Erythroblast (primary cell): ENCODE measurements at regions not wholly inside any gene's neighbourhood (a gene's known extent, or its start where the extent isn't known, plus 50 kb on each side); places are given as distances from the start of the nearest gene placed in this dataset.
"Not testable (repeated sequence)": the region's sequence is repeated elsewhere in the genome, so short reads cannot be mapped to it uniquely, and the experiment has no call there.

Experiments
- DNase-seq, 2 experiments: peaks; one replicate each; lab custom pipeline; 2025; lab: John Stamatoyannopoulos, UW
- GATA1 ChIP-seq: IDR thresholded peaks from 2 replicates; pipeline ENCODE4 v1.6.1; 2011; ENCODE audit warnings: low read depth, mild to moderate bottlenecking, control low read depth, low read length, moderate library complexity
- POLR2A ChIP-seq: IDR thresholded peaks from 2 replicates; pipeline ENCODE4 v1.6.1; 2011; ENCODE audit warnings: mild to moderate bottlenecking, low read length

- no peak for TF ChIP-seq POLR2A
- no peak for TF ChIP-seq GATA1
- no peak for DNase-seq
Measured at GRCh38 chr5:39945870-39946269, 521.1 kb upstream of the DAB2 start.

GRCh38 chr5:39943811-39944210, 519.0 kb upstream of the DAB2 start:
- TF ChIP-seq POLR2A, result no peak
- TF ChIP-seq GATA1, result no peak

DNA sequence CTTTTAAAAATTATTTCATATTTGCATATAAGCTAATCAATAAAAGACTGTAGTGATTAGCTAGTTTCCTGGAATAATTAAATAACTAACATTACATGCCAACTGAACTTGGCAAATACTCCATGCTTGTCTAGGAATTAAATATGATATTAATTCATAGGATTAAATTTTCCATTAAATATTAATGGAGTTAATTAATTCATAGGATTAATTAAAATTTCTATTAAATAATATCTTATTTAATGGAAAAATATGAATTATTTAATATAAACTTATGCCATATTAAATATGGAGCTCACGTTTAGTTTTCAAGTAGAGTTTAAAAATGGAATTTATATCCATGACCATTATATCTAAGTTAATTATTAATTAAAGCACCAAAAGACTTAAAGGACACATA, 517.8 kb upstream of the DAB2 start:
- no peak for DNase-seq
- TF ChIP-seq GATA1 (no peak), POLR2A (no peak)

More at GRCh38 chr5:39943811-39944210, 519.0 kb upstream of the DAB2 start:
- no peak for DNase-seq

DNA sequence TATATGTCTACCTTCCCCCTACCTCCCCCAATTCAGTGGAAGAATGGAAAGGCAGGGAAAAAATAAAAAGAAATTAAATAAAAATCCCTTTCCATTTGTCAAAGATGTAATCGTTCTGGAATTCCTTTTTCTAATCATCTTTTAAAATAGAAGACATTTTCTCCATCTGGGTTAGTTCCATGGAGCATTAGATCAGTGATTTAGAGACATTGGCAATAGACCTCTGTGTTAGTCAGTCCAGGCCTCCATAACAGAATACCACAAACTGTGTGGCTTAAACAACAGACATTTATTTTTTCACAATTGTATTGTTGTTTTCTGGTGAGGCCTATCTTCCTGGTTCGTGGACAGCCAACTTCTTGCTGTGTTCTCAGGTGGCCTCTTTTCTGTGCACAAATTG, 516.6 kb upstream of the DAB2 start:
- no peak for DNase-seq
- no peak for TF ChIP-seq POLR2A
- TF ChIP-seq GATA1, result no peak

DNA sequence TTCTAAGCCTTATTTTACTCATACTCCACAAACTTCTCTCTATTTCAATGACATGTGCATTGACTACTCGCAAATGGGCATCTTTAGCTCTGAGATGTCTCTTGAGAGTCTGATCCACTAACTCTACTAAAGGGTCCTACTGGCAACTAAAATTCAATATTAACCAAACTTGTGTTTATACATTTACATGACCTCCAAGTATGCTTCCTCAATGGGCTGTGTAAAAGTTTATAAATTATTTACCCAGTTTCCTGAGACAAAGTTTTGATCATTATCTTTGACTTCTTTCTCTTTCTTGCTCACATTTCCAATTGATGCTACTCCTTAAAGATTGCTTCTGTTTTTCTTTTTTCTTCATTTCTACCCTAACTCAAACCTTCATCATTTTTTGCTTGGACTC, 510.1 kb upstream of the DAB2 start:
- TF ChIP-seq POLR2A, result no peak
- TF ChIP-seq GATA1, result no peak
- no peak for DNase-seq

GRCh38 chr5:39933061-39933460, 508.3 kb upstream of the DAB2 start:
- no peak for DNase-seq
- TF ChIP-seq GATA1 (no peak), POLR2A (no peak)

DNA sequence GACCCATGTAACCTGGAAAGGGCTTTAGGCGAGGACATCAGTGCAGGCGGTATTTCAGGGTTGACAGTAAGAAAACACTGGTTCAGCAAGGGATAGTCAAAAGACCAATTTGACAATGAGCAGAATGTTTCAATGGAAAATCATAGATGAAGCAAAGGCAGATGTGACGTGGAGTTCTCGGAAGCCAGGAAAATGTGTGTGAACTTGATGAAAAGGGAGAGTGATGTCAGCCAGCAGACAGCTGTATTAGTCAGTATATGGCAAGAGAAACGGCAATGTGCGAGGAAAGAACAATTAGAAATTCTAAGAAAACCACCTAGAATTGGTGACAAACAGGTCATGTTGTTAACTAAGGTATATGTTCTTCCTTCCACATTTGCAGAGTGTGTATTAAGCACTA, 503.9 kb upstream of the DAB2 start:
- DNase-seq, result no peak

GRCh38 chr5:39919876-39920275, 495.1 kb upstream of the DAB2 start:
- DNase-seq, result no peak
- no peak for TF ChIP-seq POLR2A
- TF ChIP-seq GATA1, result no peak

More for the DNA sequence above, 503.9 kb upstream of the DAB2 start:
- no peak for TF ChIP-seq GATA1
- TF ChIP-seq POLR2A, result no peak

DNA sequence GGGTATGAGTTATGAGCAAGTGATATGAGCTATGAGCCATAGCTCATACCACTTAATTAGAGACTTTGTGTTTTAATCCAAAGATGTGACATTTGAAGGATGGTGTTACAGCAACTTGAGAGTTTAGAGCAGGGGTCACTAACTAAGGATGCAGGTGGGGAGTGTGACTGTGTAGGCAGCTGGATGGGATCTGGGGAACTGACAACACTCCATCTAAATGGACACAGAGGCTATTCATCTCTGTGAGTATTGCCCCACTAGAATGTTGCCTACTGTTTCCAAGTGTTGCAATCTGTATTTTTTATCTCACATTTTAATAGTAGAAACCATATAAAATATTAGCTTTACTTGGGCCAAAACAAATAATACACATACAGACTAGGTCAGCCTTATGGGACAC, 488.1 kb upstream of the DAB2 start:
- no peak for DNase-seq
- TF ChIP-seq POLR2A (no peak), GATA1 (no peak)

DNA sequence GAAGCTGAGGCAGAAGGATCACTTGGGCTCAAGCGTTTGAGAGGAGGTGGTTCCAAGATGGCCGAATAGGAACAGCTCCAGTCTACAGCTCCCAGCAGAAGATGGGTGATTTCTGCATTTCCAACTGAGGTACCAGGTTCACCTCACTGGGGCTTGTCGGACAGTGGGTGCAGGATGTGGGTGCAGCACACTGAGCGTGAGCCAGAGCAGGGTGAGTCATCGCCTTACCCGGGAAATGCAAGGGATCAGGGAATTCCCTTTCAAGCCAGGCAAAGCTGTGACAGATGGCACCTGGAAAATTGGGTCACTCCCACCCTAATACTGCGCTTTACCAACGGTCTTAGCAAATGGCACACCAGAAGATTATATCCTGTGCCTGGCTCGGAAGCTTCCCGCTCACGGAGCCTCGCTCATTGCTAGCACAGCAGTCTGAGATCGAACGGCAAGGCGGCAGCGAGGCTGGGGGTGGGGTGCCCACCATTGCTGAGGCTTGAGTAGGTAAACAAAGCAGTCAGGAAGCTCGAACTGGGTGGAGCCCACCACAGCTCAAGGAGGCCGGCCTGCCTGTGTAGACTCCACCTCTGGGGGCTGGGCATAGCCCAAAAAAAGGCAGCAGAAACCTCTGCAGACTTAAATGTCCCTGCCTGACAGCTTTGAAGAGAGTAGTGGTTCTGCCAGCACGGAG, 482.6 kb upstream of the DAB2 start:
- not testable (repeated sequence) for DNase-seq

DNA sequence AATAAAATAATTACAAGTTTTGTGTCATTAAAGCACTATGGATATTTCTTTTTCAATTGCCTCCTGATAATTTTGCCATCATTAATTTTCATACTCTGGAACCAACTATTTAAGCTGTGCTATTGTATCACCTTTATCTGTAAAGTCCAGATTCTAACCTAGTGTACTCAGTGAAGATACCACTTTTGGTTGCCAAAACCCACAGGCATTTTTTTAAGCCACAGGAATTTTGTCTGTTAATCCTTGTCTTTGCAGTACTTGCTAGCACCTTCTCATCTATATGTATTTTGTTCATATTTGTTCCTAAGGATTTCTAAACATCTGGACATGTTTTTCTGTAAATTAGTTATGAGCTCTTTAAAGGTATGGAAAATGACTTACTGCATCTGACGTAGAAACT, 481.4 kb upstream of the DAB2 start:
- TF ChIP-seq POLR2A, result no peak
- no peak for TF ChIP-seq GATA1
- DNase-seq, result no peak

DNA sequence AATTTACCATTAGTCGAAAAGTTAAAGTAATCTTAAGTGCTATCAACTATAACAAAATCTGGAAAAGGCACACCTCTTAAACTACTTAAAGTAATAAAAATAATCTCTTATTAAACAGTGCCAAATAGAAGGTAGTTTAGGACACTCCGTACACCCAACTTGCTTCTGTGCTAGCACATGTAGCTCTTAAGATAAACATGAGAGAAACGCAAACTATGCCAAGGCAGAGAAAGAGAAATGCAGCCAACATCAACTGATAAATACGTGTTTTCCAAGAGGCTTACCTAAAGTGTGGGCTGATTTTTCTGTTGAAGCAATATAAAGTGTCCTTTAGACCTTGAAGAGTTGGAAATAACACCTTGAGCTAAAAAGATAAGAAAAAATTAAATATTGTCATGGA, 480.6 kb upstream of the DAB2 start:
- DNase-seq, result no peak
- TF ChIP-seq POLR2A (no peak), GATA1 (no peak)

GRCh38 chr5:39902626-39903025, 477.8 kb upstream of the DAB2 start:
- no peak for TF ChIP-seq POLR2A
- TF ChIP-seq GATA1, result no peak
- DNase-seq, result no peak

DNA sequence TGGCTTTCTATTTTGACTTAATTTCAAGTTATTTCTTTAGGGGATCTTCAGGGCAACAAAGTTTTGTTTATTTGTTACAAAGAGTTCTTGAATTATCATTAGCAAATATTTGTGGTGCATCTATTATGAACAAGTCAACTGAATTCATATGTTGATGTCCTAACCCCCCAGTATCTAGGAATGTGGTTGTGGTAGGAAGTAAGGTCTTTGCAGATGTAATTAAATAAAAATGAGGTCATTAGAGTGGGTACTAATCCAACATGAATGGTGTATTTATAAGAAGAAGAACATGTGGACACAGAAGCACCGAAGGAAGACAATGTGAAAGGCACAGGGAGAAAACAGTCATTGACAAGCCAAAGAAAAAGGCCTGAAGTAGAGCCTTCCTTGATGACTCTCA, 474.0 kb upstream of the DAB2 start:
- no peak for TF ChIP-seq POLR2A
- no peak for TF ChIP-seq GATA1
- DNase-seq, result no peak

DNA sequence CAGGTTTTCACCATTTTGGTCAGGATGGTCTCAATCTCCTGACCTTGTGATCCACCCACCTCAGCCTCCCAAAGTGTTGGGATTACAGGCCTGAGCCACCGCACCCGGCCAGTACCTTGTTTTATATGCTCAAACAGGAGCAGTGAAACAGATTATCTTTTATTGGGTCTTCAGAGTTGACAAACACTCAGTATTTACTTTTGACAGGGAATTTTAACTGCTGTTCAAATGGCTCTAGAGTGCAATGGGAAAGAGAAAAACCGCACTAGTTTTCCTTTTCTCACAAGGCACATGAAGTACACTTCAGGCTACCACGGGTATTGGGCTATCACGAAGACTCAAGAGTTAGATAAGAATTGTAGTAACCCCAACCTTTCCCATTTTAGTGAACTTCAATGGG, 471.9 kb upstream of the DAB2 start:
- no peak for DNase-seq
- TF ChIP-seq GATA1, result no peak
- TF ChIP-seq POLR2A, result no peak
